Small intestine (tissue), 7 donors: ENCODE measurements at regions not wholly inside any gene's neighbourhood (a gene's known extent, or its start where the extent isn't known, plus 50 kb on each side); places are given as distances from the start of the nearest gene placed in this dataset.
"Not testable (repeated sequence)": the region's sequence is repeated elsewhere in the genome, so short reads cannot be mapped to it uniquely, and the experiment has no call there.

ENCODE experiments used
- DNase-seq, 2 donors: peaks; one replicate each; pipeline versions ENCODE4 v3.0.0 to v3.0.0-alpha.2; 2013
- FAIRE-seq: peaks from 2 replicates; lab custom pipeline; 2012; peaks lifted over from hg19 to GRCh38; lab: Jason Lieb, UNC
- H3K27ac ChIP-seq, 3 donors: one replicate each; pipeline ENCODE4 v1.5.1; 2013; ENCODE audit warnings: low read length in 2 of 3, mild to moderate bottlenecking in 2 of 3, control low read depth in 1 of 3, inconsistent platforms in 1 of 3, low read depth in 1 of 3, moderate library complexity in 1 of 3
- H3K27me3 ChIP-seq, 3 donors: one replicate each; pipeline ENCODE4 v1.6.1; 2013; ENCODE audit warnings: low read length in 3 of 3, inconsistent platforms in 1 of 3; ENCODE audit not compliant: control insufficient read depth in 3 of 3, insufficient read depth in 3 of 3
- H3K36me3 ChIP-seq, 3 donors: one replicate each; pipeline ENCODE4 v1.6.1; 2013; ENCODE audit warnings: low read length in 3 of 3, inconsistent platforms in 1 of 3, low read depth in 1 of 3, mild to moderate bottlenecking in 1 of 3, moderate library complexity in 1 of 3; ENCODE audit not compliant: control insufficient read depth in 3 of 3, insufficient read depth in 2 of 3
- H3K4me1 ChIP-seq, 3 donors: one replicate each; pipeline ENCODE4 v1.6.1; 2013; ENCODE audit warnings: low read length in 2 of 3, inconsistent platforms in 1 of 3, low read depth in 1 of 3, mild to moderate bottlenecking in 1 of 3, moderate library complexity in 1 of 3; ENCODE audit not compliant: control insufficient read depth in 3 of 3, insufficient read depth in 2 of 3
- H3K4me3 ChIP-seq, 3 donors: one replicate each; pipeline ENCODE4 v1.5.1; 2013; ENCODE audit warnings: low read length in 3 of 3, control low read depth in 1 of 3, inconsistent platforms in 1 of 3, low read depth in 1 of 3, mild to moderate bottlenecking in 1 of 3, moderate library complexity in 1 of 3
- H3K9me3 ChIP-seq, 2 donors: one replicate each; pipeline ENCODE4 v1.6.1; 2013; ENCODE audit warnings: low read depth in 1 of 2, low read length in 1 of 2; ENCODE audit not compliant: control insufficient read depth in 2 of 2, insufficient read depth in 1 of 2
- WGBS, 3 donors: extraction: QIAGEN DNeasy Blood & Tissue Kit; methylation state at CpG; one replicate each; pipeline ENCODE4 v1.1.7; 2013; 5-methylcytosine and 5-hydroxymethylcytosine counted together
- donor health status: healthy with polysubstance abuse.
- donor health status: control.
- donor health status: control.
- donor health status: Bipolar disorder and iron deficiency.
- donor health status: healthy.

- Histone ChIP-seq H3K27me3 (no peaks in the 10 kb centered on the region), H3K9me3 (no peaks in the 10 kb centered on the region), H3K36me3 (no peaks in the 10 kb centered on the region), H3K27ac (no peak overlapping the region), H3K4me3 (no peak overlapping the region), H3K4me1 (no peaks in the 10 kb centered on the region)
- WGBS, 3 donors = 95 to 96% (median 95%) methylated on average over 2 of the region's 2 CpGs
- FAIRE-seq = no peak
- no peak for DNase-seq
These were observed 67.0 kb upstream of the LSAMP start for GRCh38 chr3:116512281-116512680.

- no peaks in the 10 kb centered on the region for H3K36me3 ChIP-seq
- DNase-seq = no peak
- H3K4me1 ChIP-seq = no peaks in the 10 kb centered on the region
- no peaks in the 10 kb centered on the region for H3K9me3 ChIP-seq
- no peaks in the 10 kb centered on the region for H3K27me3 ChIP-seq
- no peak overlapping the region for H3K27ac ChIP-seq
- no peak for FAIRE-seq
- H3K4me3 ChIP-seq = no peak overlapping the region
- WGBS, 3 donors = 67 to 82% (median 76%) methylated on average over 2 of the region's 2 CpGs
These were observed 67.6 kb upstream of the LSAMP start for GRCh38 chr3:116512931-116513330.

- DNase-seq (no peak), FAIRE-seq (no peak)
- Histone ChIP-seq H3K4me3 (no peak overlapping the region), H3K27me3 (no peaks in the 10 kb centered on the region), H3K4me1 (no peaks in the 10 kb centered on the region), H3K36me3 (no peaks in the 10 kb centered on the region), H3K27ac (no peak overlapping the region), H3K9me3 (no peaks in the 10 kb centered on the region)
- WGBS, 3 donors = 32 to 47% (median 38%) methylated on average over 2 of the region's 2 CpGs
These were observed 70.7 kb upstream of the LSAMP start for GRCh38 chr3:116515973-116516372.

GRCh38 chr3:116517308-116517707 is 72.0 kb upstream of the LSAMP start:
- Histone ChIP-seq H3K36me3 (no peaks in the 10 kb centered on the region), H3K4me1 (no peaks in the 10 kb centered on the region), H3K9me3 (no peaks in the 10 kb centered on the region), H3K27me3 (no peaks in the 10 kb centered on the region), H3K4me3 (no peak overlapping the region), H3K27ac (no peak overlapping the region)
- FAIRE-seq (no peak), DNase-seq (no peak)
- 66 to 88% (median 66%) methylated on average over 1 of the region's 1 CpG for WGBS, 3 donors

GRCh38 chr3:116519101-116519500 is 73.8 kb upstream of the LSAMP start:
- not testable (repeated sequence) for FAIRE-seq, H3K4me1 ChIP-seq, H3K9me3 ChIP-seq, H3K36me3 ChIP-seq, H3K4me3 ChIP-seq, H3K27me3 ChIP-seq, DNase-seq, H3K27ac ChIP-seq
- WGBS, 3 donors = 93 to 97% (median 93%) methylated on average over 10 to 24 of the region's 26 CpGs

- DNase-seq, FAIRE-seq: not testable (repeated sequence)
- 57 to 72% (median 65%) methylated on average over 2 to 3 of the region's 3 CpGs for WGBS, 3 donors
These were observed 74.5 kb upstream of the LSAMP start for GRCh38 chr3:116519823-116520222.

GRCh38 chr3:116524453-116525210 is 79.3 kb upstream of the LSAMP start:
- no peak for DNase-seq
- no peak overlapping the region for H3K4me3 ChIP-seq
- WGBS, 3 donors = 63 to 73% (median 64%) methylated on average over 4 of the region's 4 CpGs
- no peaks in the 10 kb centered on the region for H3K27me3 ChIP-seq
- H3K27ac ChIP-seq = no peak overlapping the region
- no peaks in the 10 kb centered on the region for H3K36me3 ChIP-seq
- H3K9me3 ChIP-seq = no peaks in the 10 kb centered on the region
- no peaks in the 10 kb centered on the region for H3K4me1 ChIP-seq
- FAIRE-seq = no peak

More at GRCh38 chr3:116519823-116520222, 74.5 kb upstream of the LSAMP start:
- H3K9me3 ChIP-seq, H3K4me3 ChIP-seq, H3K36me3 ChIP-seq, H3K4me1 ChIP-seq, H3K27ac ChIP-seq, H3K27me3 ChIP-seq: not testable (repeated sequence)

GRCh38 chr3:116552246-116552645 is 107.0 kb upstream of the LSAMP start:
- no peaks in the 10 kb centered on the region for H3K36me3 ChIP-seq
- FAIRE-seq = no peak
- WGBS, 3 donors = 0 to 17% (median 3%) methylated on average over 1 of the region's 1 CpG

GRCh38 chr3:116553355-116553754 is 108.1 kb upstream of the LSAMP start:
- 88 to 96% (median 94%) methylated on average over 2 of the region's 2 CpGs for WGBS, 3 donors
- Histone ChIP-seq H3K27ac (no peak overlapping the region), H3K4me1 (no peaks in the 10 kb centered on the region), H3K36me3 (no peaks in the 10 kb centered on the region), H3K27me3 (no peaks in the 10 kb centered on the region), H3K9me3 (no peaks in the 10 kb centered on the region), H3K4me3 (no peak overlapping the region)
- FAIRE-seq = no peak
- DNase-seq = no peak

More at GRCh38 chr3:116552246-116552645, 107.0 kb upstream of the LSAMP start:
- H3K27me3 ChIP-seq = no peaks in the 10 kb centered on the region
- no peak overlapping the region for H3K27ac ChIP-seq
- H3K4me1 ChIP-seq = no peaks in the 10 kb centered on the region
- no peaks in the 10 kb centered on the region for H3K9me3 ChIP-seq
- H3K4me3 ChIP-seq = no peak overlapping the region
- no peak for DNase-seq
